ENCODE measurements at regions not wholly inside any gene's neighbourhood (a gene's known extent, or its start where the extent isn't known, plus 50 kb on each side); places are given as distances from the start of the nearest gene placed in this dataset.
A peak's percentile ranks its signal among the peaks of the same experiment; 100 is the strongest.

DNA sequence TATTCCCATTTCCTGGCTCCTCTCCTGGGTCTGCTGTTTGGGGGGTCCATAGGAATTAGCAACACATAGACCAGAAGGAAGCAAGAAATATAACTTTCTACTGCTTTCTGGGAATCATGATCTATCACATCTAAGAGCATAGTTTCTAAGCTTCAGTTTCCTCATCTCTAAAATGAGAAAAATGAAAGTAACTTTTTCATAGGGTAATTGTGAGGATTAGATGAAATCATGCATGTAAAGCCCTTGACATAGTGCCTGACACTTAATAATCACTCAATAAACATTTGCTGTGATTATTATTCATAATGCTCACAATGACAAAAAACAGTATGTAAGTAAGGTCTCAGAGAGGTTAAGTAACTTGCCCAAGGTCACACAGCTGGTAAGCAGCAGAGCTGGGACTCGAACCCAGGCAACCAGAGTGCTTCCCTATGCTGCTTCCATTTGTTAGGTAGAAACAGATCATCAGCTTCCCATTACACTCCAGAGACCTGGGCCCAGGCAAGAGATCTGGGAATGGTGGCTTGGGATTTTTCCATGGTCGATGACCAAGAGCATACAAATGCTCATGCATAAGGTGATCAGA lies 86.6 kb upstream of the MAFB start:
- Histone ChIP-seq H2AFZ (ENCODE audit: low read length) (no peak overlapping the region), H3K4me1 (replicated peaks in 1 of 4; ENCODE audit: control insufficient read depth in 3 of 4, insufficient read depth in 4 of 4, low read length in 3 of 4) (peaks cover 0 to 3% (median 1%) of the 10 kb centered on the region in 4 experiments; a peak in 2 of 7 replicates), H4K5ac (ENCODE audit: insufficient read length, low read depth, low read length) (no peak overlapping the region), H4K8ac (ENCODE audit: extremely low read depth, insufficient read depth, low read length) (no peak overlapping the region), H2BK12ac (ENCODE audit: low read depth, low read length) (no peak overlapping the region), H2BK120ac (replicated peaks; ENCODE audit: low read depth, low read length) (no peak overlapping the region), H2BK15ac (ENCODE audit: low read length) (no peak overlapping the region), H3K18ac (ENCODE audit: extremely low read depth, low read length) (no peak overlapping the region), H2BK5ac (ENCODE audit: low read depth, low read length) (no peak overlapping the region), H3K79me2 (ENCODE audit: control insufficient read depth in 1 of 2, insufficient read depth in 2 of 2, low read length in 2 of 2) (no peaks in the 10 kb centered on the region), H3K23ac (ENCODE audit: insufficient read length) (no peak overlapping the region), H3K27me3 (replicated peaks in 1 of 4; ENCODE audit: control insufficient read depth in 3 of 4, extremely low read depth in 1 of 4, insufficient read depth in 3 of 4, low read length in 3 of 4) (no peaks in the 10 kb centered on the region; a peak in 2 of 7 replicates), H3K9ac (replicated peaks in 1 of 4; ENCODE audit: extremely low read depth in 1 of 4, low read depth in 3 of 4, low read length in 3 of 4) (no peak overlapping the region), H3K23me2 (ENCODE audit: low read depth, low read length) (no peaks in the 10 kb centered on the region), H3K79me1 (ENCODE audit: low read depth, low read length) (no peaks in the 10 kb centered on the region; the same call in 1 of the 2 replicates), H3K4ac (replicated peaks; ENCODE audit: insufficient read length, low read depth, low read length) (no peak overlapping the region), H3K4me3 (ENCODE audit: extremely low read depth in 1 of 4, insufficient read depth in 2 of 4, low read depth in 3 of 4, low read length in 4 of 4) (no peak overlapping the region), H3K36me3 (ENCODE audit: control insufficient read depth in 2 of 4, insufficient read depth in 4 of 4, low read length in 3 of 4) (no peaks in the 10 kb centered on the region), H2BK20ac (ENCODE audit: low read length) (no peak overlapping the region), H3K27ac (ENCODE audit: low read depth, low read length) (no peak overlapping the region), H3K56ac (replicated peaks; ENCODE audit: insufficient read length, low read depth, low read length) (no peak overlapping the region), H3K14ac (ENCODE audit: insufficient read length) (no peak overlapping the region), H3K4me2 (ENCODE audit: insufficient read depth in 1 of 2, low read depth in 2 of 2, low read length in 2 of 2) (no peak overlapping the region), H2AK5ac (ENCODE audit: low read depth, low read length) (no peak overlapping the region), H4K20me1 (replicated peaks in 1 of 2; ENCODE audit: control insufficient read depth in 1 of 2, insufficient read depth in 2 of 2, low read length in 2 of 2) (peaks cover 0 to 2% of the 10 kb centered on the region in 2 experiments), H4K91ac (replicated peaks; ENCODE audit: insufficient read length, low read length) (no peak overlapping the region), H3K9me3 (ENCODE audit: insufficient read depth in 2 of 2, low read depth in 1 of 2, low read length in 1 of 2) (no peaks in the 10 kb centered on the region)
- ChIA-PET POLR2A (ENCODE audit: partially characterized antibody) (no interaction called here), CTCF (ENCODE audit: partially characterized antibody) (interaction anchor here (0.7 to 4.3 kb wide), 6 partner anchors 22 to 1179 kb away, joined by 3 to 17 read pairs (median 3); no protein-coding TSS in a partner anchor)
- WGBS, 2 experiments (ENCODE audit: extremely low coverage in 1 of 2, insufficient coverage in 1 of 2, insufficient read length in 1 of 2, insufficient replicate concordance in 2 of 2, low coverage in 1 of 2, low lambda C conversion rate in 2 of 2, missing lambda C conversion rate in 1 of 2), result 93% methylated on average over 2 of the region's 2 CpGs; no CpG with 5 or more reads in 1 of the 2 experiments
- TF ChIP-seq NRF1 (IDR thresholded peaks at IDR 0.05; ENCODE audit: low read depth, low read length) (no peak), KDM1A (IDR thresholded peaks at IDR 0.05; ENCODE audit: borderline replicate concordance, low read length) (peak; percentile 36; the same call in 1 of the 2 replicates)
- DNase-seq (ENCODE audit: low read depth in 1 of 2, low spot score in 2 of 2) (no peak), FAIRE-seq (no peak)
